ENCODE measurements at regions not wholly inside any gene's neighbourhood (a gene's known extent, or its start where the extent isn't known, plus 50 kb on each side); places are given as distances from the start of the nearest gene placed in this dataset.

DNA sequence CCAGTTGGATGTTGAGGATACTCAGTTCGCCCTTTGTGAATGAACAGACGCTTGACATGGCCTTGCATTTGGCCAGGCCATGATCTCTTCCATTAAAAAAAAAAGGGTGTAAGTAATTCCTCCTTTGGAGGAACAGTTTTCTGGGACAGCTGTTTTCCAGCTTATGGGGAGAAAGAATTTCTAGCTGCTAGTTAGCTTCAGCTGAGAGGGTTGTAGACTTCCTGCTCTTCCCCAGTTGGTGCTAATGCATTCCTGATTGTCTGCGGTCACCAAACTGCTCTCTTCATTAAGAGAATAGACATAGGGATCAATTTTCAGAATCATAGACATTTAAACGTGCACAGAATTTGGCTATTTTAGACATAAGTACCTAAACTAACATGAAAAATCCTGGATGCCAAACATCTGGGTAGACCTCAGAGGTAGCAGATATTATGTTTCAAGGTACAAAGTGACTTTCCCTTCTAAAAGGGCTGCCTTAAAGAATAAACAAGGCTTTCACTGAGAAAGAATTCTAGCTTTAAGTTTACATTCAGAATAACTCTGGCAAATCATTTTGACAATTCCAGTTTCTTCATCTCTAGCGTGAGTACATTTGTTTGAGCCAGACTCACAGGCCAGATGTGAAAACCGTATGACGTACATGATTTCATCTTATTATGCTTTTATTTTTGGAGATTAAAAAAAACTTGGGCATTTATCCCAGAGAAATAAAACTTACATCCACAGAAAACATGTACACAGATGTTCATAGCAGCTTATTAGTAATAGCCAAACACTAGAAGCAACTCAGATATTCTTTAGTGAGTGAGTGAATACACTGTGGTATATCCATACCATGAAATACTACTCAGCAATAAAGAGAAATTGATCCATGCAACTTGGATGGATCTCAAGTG, 71.2 kb downstream of the MAIP1 start:
- DNase-seq (no peak), ATAC-seq (no peak)
- no peak for TF ChIP-seq CTCF (IDR thresholded peaks at IDR 0.05)
- Histone ChIP-seq H3K4me3 (no peak overlapping the region), H3K9me3 (no peaks in the 10 kb centered on the region), H3K36me3 (ENCODE audit: low read depth) (no peaks in the 10 kb centered on the region), H3K4me1 (ENCODE audit: low read depth) (no peaks in the 10 kb centered on the region)
- intact Hi-C loops (cut with DNase I, micrococcal nuclease) = no loop called here

GRCh38 chr2:200028998-200029397, 73.6 kb downstream of the MAIP1 start:
- intact Hi-C loops (cut with DNase I, micrococcal nuclease) = no loop called here
- Histone ChIP-seq H3K9me3 (no peaks in the 10 kb centered on the region), H3K4me1 (ENCODE audit: low read depth) (no peaks in the 10 kb centered on the region), H3K36me3 (ENCODE audit: low read depth) (no peaks in the 10 kb centered on the region), H3K4me3 (no peak overlapping the region)
- no peak for ATAC-seq
- no peak for TF ChIP-seq CTCF (IDR thresholded peaks at IDR 0.05)
- no peak for DNase-seq

- no peaks in the 10 kb centered on the region for H3K4me1 ChIP-seq (ENCODE audit: low read depth)
- DNase-seq = no peak
These were observed 77.5 kb downstream of the MAIP1 start for GRCh38 chr2:200032895-200033294.

DNA sequence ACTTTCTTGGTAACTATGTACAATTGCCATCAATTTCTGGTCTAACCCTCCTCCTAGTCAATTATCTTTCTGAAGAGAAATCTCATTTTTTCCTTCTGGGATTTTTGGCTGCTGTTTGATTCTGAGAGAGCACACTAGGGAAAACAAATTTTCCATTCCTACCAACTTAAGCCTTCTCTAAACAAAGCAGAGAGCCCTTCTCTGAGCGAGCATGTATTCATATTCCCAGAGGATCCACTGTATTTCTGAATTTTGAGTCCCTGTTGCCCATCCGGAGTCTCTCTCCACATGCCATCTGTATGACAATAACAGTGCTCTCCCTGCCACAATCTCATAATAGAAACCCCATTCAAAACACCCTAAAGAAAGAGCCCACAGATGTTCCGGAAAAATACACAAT, 78.5 kb downstream of the MAIP1 start:
- Histone ChIP-seq H3K4me3 (no peak overlapping the region), H3K36me3 (ENCODE audit: low read depth) (no peaks in the 10 kb centered on the region), H3K4me1 (ENCODE audit: low read depth) (no peaks in the 10 kb centered on the region), H3K9me3 (no peaks in the 10 kb centered on the region)
- no peak for DNase-seq
- no peak for TF ChIP-seq CTCF (IDR thresholded peaks at IDR 0.05)
- intact Hi-C loops (cut with DNase I, micrococcal nuclease) = no loop called here
- no peak for ATAC-seq

More at GRCh38 chr2:200032895-200033294, 77.5 kb downstream of the MAIP1 start:
- intact Hi-C loops (cut with DNase I, micrococcal nuclease) = no loop called here
- ATAC-seq = no peak
- Histone ChIP-seq H3K9me3 (no peaks in the 10 kb centered on the region), H3K4me3 (no peak overlapping the region), H3K36me3 (ENCODE audit: low read depth) (no peaks in the 10 kb centered on the region)
- no peak for TF ChIP-seq CTCF (IDR thresholded peaks at IDR 0.05)

DNA sequence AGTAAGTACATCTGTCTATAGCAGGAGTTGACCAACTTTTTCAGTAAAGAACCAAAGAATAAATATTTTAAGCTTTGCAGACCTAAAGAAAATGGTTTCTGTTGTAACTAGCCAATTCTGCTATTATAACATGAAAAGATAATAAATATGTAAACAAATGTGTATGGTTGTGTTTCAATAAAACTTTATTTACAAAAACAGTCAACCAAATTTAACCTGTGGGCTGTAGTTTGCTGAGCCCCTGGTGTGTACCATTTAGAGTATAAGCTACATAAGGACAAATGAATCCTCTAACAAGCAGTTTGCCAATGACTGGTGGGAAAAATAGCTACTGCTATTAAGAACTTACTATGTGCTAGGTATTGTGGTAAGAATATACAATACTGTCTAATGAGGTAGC, 79.4 kb downstream of the MAIP1 start:
- H3K36me3 ChIP-seq (ENCODE audit: low read depth) = no peaks in the 10 kb centered on the region
- intact Hi-C loops (cut with DNase I, micrococcal nuclease) = no loop called here
- DNase-seq (no peak), ATAC-seq (no peak)
- no peak for TF ChIP-seq CTCF (IDR thresholded peaks at IDR 0.05)
- no peak overlapping the region for H3K4me3 ChIP-seq
- no peaks in the 10 kb centered on the region for H3K4me1 ChIP-seq (ENCODE audit: low read depth)
- no peaks in the 10 kb centered on the region for H3K9me3 ChIP-seq
